ENCODE measurements at regions not wholly inside any gene's neighbourhood (a gene's known extent, or its start where the extent isn't known, plus 50 kb on each side); places are given as distances from the start of the nearest gene placed in this dataset.

DNA sequence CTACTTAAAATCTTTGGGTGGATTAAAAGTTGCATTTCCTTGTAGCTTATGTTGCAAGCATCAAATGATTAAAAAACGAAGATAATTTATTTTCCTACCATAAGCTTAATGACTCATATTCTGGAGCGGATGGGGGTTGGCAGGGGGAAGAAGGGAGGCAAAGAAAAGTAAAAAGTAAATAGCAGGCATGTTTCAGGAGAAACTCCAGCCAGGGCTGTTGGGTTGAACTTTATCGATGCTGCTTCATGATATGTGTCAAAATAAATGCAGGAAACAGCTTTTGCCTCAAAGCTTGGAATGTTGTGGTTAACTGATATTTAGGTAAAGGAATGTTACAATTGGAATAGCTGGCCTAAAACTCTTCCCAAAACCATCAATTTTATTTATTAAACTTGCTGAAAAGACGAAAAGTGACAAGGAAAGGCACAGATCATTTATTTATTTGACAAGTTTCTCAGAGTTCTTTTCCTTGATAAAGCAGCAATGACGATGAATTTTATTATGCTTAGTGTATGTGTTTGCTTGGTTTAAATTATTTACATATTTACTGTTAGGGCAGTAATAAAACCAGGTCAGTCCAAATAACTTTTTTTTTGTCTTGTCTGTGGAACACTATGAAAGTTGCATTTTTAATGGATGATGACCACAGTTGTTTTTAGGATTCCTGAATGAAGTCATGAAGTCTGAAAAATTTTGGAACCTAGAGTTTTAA lies 177.9 kb downstream of the PCSK1 start:
- ChIA-PET CTCF (interaction anchor here (0.8 to 1.4 kb wide), 5 partner anchors 11 to 82 kb away, joined by 3 to 4 read pairs (median 3); no protein-coding TSS in a partner anchor), POLR2A (no interaction called here)
- no peak for DNase-seq (ENCODE audit: extremely low spot score)
- TF ChIP-seq, protein P1, sequence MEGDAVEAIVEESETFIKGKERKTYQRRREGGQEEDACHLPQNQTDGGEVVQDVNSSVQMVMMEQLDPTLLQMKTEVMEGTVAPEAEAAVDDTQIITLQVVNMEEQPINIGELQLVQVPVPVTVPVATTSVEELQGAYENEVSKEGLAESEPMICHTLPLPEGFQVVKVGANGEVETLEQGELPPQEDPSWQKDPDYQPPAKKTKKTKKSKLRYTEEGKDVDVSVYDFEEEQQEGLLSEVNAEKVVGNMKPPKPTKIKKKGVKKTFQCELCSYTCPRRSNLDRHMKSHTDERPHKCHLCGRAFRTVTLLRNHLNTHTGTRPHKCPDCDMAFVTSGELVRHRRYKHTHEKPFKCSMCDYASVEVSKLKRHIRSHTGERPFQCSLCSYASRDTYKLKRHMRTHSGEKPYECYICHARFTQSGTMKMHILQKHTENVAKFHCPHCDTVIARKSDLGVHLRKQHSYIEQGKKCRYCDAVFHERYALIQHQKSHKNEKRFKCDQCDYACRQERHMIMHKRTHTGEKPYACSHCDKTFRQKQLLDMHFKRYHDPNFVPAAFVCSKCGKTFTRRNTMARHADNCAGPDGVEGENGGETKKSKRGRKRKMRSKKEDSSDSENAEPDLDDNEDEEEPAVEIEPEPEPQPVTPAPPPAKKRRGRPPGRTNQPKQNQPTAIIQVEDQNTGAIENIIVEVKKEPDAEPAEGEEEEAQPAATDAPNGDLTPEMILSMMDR (IDR thresholded peaks at IDR 0.05; ENCODE audit: control extremely low read depth, extremely low read depth, low read depth, missing control alignments), result no peak

- no peak for DNase-seq (ENCODE audit: extremely low spot score)
- ChIA-PET CTCF (no interaction called here), POLR2A (no interaction called here)
- TF ChIP-seq, protein P1 (IDR thresholded peaks at IDR 0.05; ENCODE audit: control extremely low read depth, extremely low read depth, low read depth, missing control alignments), result no peak
These were observed 179.9 kb downstream of the PCSK1 start for GRCh38 chr5:96253140-96253539.

GRCh38 chr5:96252596-96252995 lies 180.5 kb downstream of the PCSK1 start:
- CTCF ChIA-PET, result no interaction called here
- POLR2A ChIA-PET, result no interaction called here
- TF ChIP-seq, protein P1 (IDR thresholded peaks at IDR 0.05; ENCODE audit: control extremely low read depth, extremely low read depth, low read depth, missing control alignments), result no peak
- no peak for DNase-seq (ENCODE audit: extremely low spot score)

GRCh38 chr5:96250782-96251181 lies 182.3 kb downstream of the PCSK1 start:
- POLR2A ChIA-PET, result no interaction called here
- DNase-seq (ENCODE audit: extremely low spot score), result no peak
- CTCF ChIA-PET, result no interaction called here
- TF ChIP-seq, protein P1 (IDR thresholded peaks at IDR 0.05; ENCODE audit: control extremely low read depth, extremely low read depth, low read depth, missing control alignments), result no peak

- POLR2A ChIA-PET, result no interaction called here
These were observed 184.9 kb downstream of the PCSK1 start for GRCh38 chr5:96248131-96248530.

DNA sequence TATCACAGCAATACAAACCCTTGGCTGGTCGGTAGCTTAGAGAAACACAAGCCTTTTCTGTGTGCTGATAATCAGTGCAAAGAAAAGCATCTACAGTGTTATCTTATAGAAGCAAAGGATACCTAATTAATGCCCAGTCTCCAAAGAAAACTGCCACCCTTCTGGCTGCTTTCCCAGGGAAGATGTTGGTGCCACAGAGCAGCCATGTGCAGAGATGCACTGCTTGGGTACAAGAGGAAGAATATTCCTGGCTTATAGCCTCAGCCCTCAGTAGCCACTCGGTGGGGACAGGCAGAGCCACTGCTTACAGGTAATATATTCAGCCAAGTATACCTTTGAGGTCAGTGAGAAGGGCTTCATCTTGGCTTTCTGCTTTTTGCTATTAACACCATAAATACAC lies 185.3 kb downstream of the PCSK1 start:
- DNase-seq (ENCODE audit: extremely low spot score), result no peak
- ChIA-PET POLR2A (no interaction called here), CTCF (interaction anchor here (1.2 to 2.0 kb wide), 2 partner anchors 28 to 90 kb away, joined by 3 to 4 read pairs; no protein-coding TSS in a partner anchor)
- TF ChIP-seq, protein P1 (IDR thresholded peaks at IDR 0.05; ENCODE audit: control extremely low read depth, extremely low read depth, low read depth, missing control alignments), result no peak

More at GRCh38 chr5:96248131-96248530, 184.9 kb downstream of the PCSK1 start:
- CTCF ChIA-PET, result interaction anchor here (2.0 kb wide), 1 partner anchor 89 kb away, joined by 4 read pairs; no protein-coding TSS in a partner anchor
- TF ChIP-seq, protein P1 (IDR thresholded peaks at IDR 0.05; ENCODE audit: control extremely low read depth, extremely low read depth, low read depth, missing control alignments), result no peak
- DNase-seq (ENCODE audit: extremely low spot score), result no peak
